Ishikawa (cell line): ENCODE measurements at regions not wholly inside any gene's neighbourhood (a gene's known extent, or its start where the extent isn't known, plus 50 kb on each side); places are given as distances from the start of the nearest gene placed in this dataset.

Experiments
- CEBPB ChIP-seq: IDR thresholded peaks from 2 replicates; pipeline ENCODE4 v1.6.1; 2012
- CREB1 ChIP-seq: IDR thresholded peaks from 2 replicates; pipeline ENCODE4 v1.6.1; 2012; ENCODE audit warnings: low read depth
- EGR1 ChIP-seq: IDR thresholded peaks from 2 replicates; pipeline ENCODE4 v1.6.1; 2012
- EP300 ChIP-seq: IDR thresholded peaks from 2 replicates; pipeline ENCODE4 v1.6.1; 2012; ENCODE audit warnings: borderline replicate concordance
- FOXM1 ChIP-seq: IDR thresholded peaks from 2 replicates; pipeline ENCODE4 v1.6.1; 2012; ENCODE audit warnings: low read depth, borderline replicate concordance
- MAX ChIP-seq: IDR thresholded peaks from 2 replicates; pipeline ENCODE4 v1.6.1; 2012
- NFIC ChIP-seq: IDR thresholded peaks from 2 replicates; pipeline ENCODE4 v1.6.1; 2012
- RAD21 ChIP-seq: IDR thresholded peaks from 2 replicates; pipeline ENCODE4 v1.6.1; 2012; ENCODE audit warnings: low read depth
- REST ChIP-seq: IDR thresholded peaks from 2 replicates; pipeline ENCODE4 v1.6.1; 2012; ENCODE audit warnings: low read depth, mild to moderate bottlenecking
- TAF1 ChIP-seq: IDR thresholded peaks from 2 replicates; pipeline ENCODE4 v1.6.1; 2012; ENCODE audit warnings: low read depth, mild to moderate bottlenecking
- TCF12 ChIP-seq: IDR thresholded peaks from 2 replicates; pipeline ENCODE4 v1.6.1; 2012; ENCODE audit warnings: low read depth
- TEAD4 ChIP-seq: IDR thresholded peaks from 2 replicates; pipeline ENCODE4 v1.6.1; 2012
- USF1 ChIP-seq: IDR thresholded peaks from 2 replicates; pipeline ENCODE4 v1.6.1; 2012
- YY1 ChIP-seq: IDR thresholded peaks from 2 replicates; pipeline ENCODE4 v1.6.1; 2012; ENCODE audit warnings: low read depth
- ZBTB7A ChIP-seq: IDR thresholded peaks from 2 replicates; pipeline ENCODE4 v1.6.1; 2012; ENCODE audit warnings: low read depth

GRCh38 chr16:85380002-85380395 is 233.1 kb upstream of the GSE1 start:
- no peak for TF ChIP-seq CEBPB
- TF ChIP-seq YY1, result no peak
- TF ChIP-seq TCF12, result no peak
- TF ChIP-seq TAF1, result no peak
- no peak for TF ChIP-seq EP300
- no peak for TF ChIP-seq EGR1
- TF ChIP-seq REST, result no peak
- no peak for TF ChIP-seq MAX
- TF ChIP-seq USF1, result no peak
- no peak for TF ChIP-seq ZBTB7A
- TF ChIP-seq NFIC, result no peak
- TF ChIP-seq TEAD4, result no peak
- TF ChIP-seq FOXM1, result no peak
- TF ChIP-seq CREB1, result no peak
- no peak for TF ChIP-seq RAD21

DNA sequence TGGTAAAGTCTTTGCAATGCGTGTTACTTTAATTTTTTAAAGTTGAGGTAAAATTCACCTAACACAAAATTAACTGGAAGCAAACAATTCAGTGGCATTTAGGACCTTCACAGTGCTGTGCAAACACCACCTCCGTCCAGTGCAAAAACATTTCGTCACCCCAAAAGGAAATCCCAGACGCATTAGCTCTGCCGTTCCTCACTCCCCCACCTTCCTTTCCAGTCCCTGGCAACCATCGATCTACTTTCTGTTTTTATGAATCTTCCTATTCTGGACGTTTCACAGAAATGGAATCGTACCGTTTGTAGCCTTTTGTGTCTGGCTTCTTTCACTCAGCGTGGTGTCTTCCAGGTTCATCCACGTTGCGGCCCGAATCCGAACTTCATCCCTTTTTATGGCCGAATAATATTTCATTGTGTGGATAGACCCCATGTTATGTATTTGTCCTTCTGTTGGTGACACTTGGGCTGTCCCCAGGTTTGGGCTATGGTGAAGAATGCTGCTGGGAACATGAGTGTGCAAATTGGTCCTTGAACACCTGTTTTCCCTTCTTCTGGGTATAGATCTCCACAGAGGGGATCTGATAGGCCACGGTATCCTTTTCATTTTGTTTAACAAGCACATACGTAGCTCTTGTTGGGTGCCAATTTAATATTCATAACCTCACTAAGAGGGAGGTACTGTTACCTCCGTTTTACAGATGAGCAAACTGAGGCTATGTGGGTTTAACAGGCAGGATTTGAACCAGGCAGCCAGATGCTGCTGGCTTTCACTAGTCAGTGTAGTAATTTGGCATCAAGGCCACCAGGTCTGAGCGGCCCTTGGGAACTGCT is 232.0 kb upstream of the GSE1 start:
- no peak for TF ChIP-seq TEAD4
- TF ChIP-seq NFIC, result no peak
- TF ChIP-seq FOXM1, result no peak
- no peak for TF ChIP-seq ZBTB7A
- TF ChIP-seq REST, result no peak
- TF ChIP-seq TAF1, result no peak
- TF ChIP-seq CEBPB, result no peak
- TF ChIP-seq RAD21, result no peak
- TF ChIP-seq USF1, result no peak
- no peak for TF ChIP-seq MAX
- TF ChIP-seq EP300, result no peak
- TF ChIP-seq TCF12, result no peak
- TF ChIP-seq EGR1, result no peak
- no peak for TF ChIP-seq CREB1
- TF ChIP-seq YY1, result no peak

- no peak for TF ChIP-seq CEBPB
Observed at GRCh38 chr16:85381738-85382592, 231.2 kb upstream of the GSE1 start.

DNA sequence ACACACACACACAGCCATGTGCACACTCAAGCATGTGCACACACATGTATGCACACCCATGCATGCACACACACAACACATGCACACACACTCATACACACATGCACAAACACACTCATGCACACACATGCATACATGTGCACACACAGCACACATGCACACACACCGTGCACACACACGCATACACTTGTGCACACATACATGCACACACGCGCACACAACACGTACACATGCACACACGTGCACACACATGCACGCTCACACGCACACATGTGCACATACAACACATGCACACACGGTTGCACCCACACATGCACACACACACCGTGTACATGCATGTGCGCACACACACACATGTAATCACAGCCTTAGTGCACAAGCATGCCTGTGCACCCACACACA is 230.4 kb upstream of the GSE1 start:
- TF ChIP-seq TCF12 (no peak), YY1 (no peak), REST (no peak), NFIC (no peak), RAD21 (no peak), CREB1 (no peak), TEAD4 (no peak), CEBPB (no peak)
